ENCODE measurements at regions not wholly inside any gene's neighbourhood (a gene's known extent, or its start where the extent isn't known, plus 50 kb on each side); places are given as distances from the start of the nearest gene placed in this dataset.
"Not testable (repeated sequence)": the region's sequence is repeated elsewhere in the genome, so short reads cannot be mapped to it uniquely, and the experiment has no call there.

- TF ChIP-seq EZH2 (IDR thresholded peaks at IDR 0.05); MAX (IDR thresholded peaks at IDR 0.05); REST (IDR thresholded peaks at IDR 0.05; ENCODE audit: low read depth); CTCF (IDR thresholded peaks at IDR 0.05 in 2 of 3, conservative IDR thresholded peaks at IDR 0.05 in 1 of 3; ENCODE audit: borderline replicate concordance in 1 of 3, insufficient read depth in 1 of 3, low read depth in 2 of 3, low read length in 2 of 3); CBX3 (IDR thresholded peaks at IDR 0.05; ENCODE audit: low read depth); SP1 (IDR thresholded peaks at IDR 0.05; ENCODE audit: low read depth): not testable (repeated sequence)
Observed at GRCh38 chr9:66819510-66819909, 81.0 kb upstream of the ZNF658 start.

Measured in HCT116 (cell line).